ENCODE measurements at regions not wholly inside any gene's neighbourhood (a gene's known extent, or its start where the extent isn't known, plus 50 kb on each side); places are given as distances from the start of the nearest gene placed in this dataset.
A peak's percentile ranks its signal among the peaks of the same experiment; 100 is the strongest.

DNA sequence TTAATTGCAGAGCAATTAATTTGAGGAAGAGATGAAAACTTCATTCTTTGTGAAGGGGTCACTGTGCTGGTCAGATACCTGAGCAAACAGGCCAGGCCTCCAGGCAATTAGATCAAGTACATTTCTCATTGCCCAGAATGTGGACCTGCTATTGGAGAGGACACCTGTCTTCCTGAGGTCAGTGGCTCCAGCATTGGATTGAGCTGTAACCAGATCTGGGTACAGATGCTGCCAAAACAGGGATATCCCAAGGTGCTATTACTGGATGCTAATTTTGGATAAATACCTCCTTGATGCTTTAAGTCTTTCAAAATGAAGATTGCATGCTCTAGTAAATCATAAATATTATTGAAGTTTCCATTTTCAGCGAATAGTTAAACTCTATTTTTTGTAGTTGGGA, 131.5 kb downstream of the FAM161A start:
- no peak for DNase-seq (ENCODE audit: low spot score)

GRCh38 chr2:61721382-61721781, 132.5 kb downstream of the FAM161A start:
- DNase-seq (ENCODE audit: low spot score), result no peak

DNA sequence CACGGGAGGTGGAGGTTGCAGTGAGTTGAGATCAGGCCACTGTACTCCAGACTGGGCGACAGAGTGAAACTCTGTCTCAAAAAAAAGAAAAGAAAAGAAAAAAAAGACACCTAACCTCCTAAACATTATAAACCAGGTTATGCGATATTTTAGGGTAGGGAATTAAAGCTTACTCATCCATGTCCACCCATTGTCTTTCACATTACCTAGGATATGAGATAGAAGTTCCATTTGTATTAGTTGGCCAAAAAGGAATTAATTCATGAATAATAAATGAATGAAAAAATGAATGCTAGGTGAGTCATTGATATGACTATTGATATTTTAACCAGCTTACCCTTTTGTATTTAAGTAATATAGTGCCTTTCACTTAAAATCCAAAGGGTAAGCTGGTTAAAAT, 132.9 kb downstream of the FAM161A start:
- DNase-seq (ENCODE audit: low spot score), result no peak

- DNase-seq (ENCODE audit: low spot score), result no peak
Observed at GRCh38 chr2:61718965-61719364, 134.9 kb downstream of the FAM161A start.

GRCh38 chr2:61715506-61715905, 138.4 kb downstream of the FAM161A start:
- no peak for DNase-seq (ENCODE audit: low spot score)

GRCh38 chr2:61714210-61714609, 139.7 kb downstream of the FAM161A start:
- DNase-seq (ENCODE audit: low spot score), result no peak

DNA sequence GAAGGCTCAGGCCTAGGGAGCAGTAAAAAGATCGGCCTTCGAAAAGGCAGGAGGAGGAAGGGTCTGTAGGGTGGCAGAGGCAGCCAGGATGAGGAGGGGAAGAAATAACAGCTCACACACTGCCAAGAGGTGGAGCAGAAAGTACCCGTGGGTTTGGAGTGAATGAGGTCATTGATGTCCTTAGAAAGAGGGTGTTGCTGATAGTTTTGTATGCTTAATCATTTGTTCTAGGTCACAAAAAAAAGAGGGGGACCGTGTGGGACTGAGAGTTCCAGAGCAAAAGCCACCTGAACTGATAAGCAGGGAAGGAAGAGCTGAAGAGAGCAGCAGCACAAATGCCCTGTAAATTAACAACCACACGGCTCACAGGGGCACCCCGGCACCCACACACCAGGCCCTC, 140.4 kb downstream of the FAM161A start:
- no peak for DNase-seq (ENCODE audit: low spot score)

DNA sequence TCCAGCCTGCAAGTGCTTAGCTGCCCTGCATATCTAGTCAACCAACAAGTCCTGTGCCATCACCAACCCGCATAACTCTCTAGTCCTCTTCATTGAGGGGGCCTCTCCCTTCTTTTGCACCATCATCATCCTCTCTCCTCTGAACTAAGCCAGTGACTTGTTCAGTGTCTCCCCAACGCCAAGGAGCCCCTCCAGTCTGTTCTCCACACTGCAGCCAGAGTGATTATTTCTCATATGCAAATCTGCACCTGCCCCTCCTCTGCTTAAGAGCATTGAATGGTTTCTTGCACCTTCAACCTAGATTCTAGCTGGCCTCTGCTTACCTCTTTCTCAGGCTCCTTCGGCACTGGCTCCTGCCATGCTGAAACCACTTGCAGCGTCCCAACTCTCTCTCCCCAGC, 141.8 kb downstream of the FAM161A start:
- DNase-seq (ENCODE audit: low spot score), result no peak

DNA sequence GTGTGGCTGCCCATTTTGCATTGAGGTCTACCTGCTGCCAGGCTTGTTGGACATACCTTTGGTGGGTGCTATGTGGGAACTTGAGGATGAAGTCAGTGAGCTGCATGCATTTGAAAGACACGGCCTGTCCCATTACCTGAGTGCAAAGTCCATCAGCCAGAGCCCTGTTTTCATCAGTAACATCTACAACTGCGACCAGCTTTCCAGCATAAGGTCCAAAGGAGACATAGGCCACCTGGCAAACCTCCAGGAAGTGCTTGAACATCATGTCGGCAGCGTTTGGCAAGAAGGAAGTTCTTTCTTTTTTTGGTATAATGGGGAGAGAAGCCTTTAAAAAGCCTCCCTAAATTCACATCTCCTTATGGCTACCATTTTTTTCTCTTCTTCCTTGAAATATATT, 143.1 kb downstream of the FAM161A start:
- no peak for DNase-seq (ENCODE audit: low spot score)

GRCh38 chr2:61707984-61708852, 145.6 kb downstream of the FAM161A start:
- peak; percentile 60 for DNase-seq (ENCODE audit: low spot score)

DNA sequence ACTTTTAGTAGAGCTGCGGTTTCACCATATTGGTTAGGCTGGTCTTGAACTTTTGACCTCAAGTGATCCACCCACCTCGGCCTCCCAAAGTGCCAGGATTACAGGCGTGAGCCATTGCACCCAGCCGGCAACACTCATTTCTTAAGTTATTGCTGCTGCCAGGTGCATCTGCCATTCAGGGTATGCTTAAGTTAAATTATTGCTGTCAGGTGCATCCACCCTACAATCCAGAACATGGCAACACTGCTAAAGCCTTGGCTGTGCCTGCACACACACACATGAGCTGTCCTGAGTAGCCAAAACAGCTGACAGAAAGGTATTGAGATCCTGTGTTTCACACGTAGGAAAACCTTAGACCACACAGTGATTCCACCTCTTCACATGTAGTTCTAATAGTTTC, 148.2 kb downstream of the FAM161A start:
- no peak for DNase-seq (ENCODE audit: low spot score)

- DNase-seq (ENCODE audit: low spot score), result no peak
Observed at GRCh38 chr2:61704364-61704763, 149.5 kb downstream of the FAM161A start.

GRCh38 chr2:61702088-61702467, 151.8 kb downstream of the FAM161A start:
- no peak for DNase-seq (ENCODE audit: low spot score)

GRCh38 chr2:61700464-61700863, 153.4 kb downstream of the FAM161A start:
- DNase-seq (ENCODE audit: low spot score), result no peak

DNA sequence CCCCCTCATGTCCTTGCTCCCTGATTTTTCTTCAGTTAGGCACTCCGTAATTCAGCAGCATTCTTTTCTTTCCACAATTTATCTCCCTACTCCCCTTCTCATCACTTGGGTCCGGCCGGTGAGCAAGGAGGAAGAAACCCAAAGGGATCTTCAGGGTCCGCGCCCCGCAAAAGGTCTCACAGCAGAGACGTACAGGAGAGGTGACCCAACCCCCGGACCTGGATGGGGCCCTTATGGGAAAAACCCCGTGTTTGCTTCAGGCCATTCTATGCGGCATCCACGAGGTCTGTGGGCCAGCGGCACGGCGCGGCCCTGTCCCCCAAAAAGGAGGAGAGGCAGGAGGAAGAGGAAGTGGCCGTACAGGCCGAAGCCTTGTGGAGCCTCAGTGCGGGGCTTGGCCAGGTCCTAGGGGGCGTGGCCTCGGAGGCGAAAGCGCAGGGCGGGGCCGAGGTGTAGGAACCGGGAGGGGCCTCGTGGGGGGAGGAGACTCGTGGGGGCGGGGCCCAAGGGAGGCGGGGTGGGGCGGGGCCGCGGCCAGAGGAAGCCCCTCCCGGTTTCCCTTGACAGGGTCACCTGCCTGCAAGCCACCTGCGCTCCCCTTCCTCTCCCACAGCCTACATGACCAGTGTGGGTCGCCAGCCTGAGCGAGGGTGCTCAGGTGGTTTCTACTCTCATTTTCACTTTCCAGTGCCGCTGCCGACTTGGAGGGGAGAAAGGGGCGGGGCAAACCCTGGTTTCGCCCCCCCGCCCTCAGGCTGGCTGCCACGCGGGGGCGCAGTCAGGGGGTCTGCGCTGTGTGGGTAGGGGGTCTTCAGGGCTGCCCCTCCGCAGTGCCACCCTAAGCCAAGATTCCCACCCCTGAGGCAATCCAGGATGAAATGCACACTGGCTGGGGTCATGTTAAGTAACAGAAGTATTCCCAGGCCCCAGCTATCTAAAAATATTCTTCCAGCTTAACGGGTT, 156.4 kb upstream of the XPO1 start:
- peak; percentile 87 for DNase-seq (ENCODE audit: low spot score)

DNA sequence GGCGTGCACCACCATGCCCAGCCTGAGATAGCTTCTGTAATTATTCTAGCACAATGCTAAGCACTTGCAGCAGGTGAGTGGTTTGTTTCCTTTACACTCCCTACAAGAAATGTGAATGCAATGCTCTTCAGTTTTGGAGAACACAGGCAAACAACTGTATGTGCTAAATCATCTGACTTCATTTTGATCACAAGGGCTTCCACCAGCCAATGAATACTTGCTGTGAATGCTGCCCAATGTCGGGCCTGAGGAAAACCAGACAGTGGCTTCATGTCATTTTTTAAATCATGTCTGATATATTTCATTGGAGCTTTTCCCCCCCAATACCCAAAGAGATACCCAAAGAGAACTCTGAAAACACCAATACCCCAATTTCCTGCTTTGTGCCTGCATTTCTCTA, 155.6 kb upstream of the XPO1 start:
- DNase-seq (ENCODE audit: low spot score), result no peak

DNA sequence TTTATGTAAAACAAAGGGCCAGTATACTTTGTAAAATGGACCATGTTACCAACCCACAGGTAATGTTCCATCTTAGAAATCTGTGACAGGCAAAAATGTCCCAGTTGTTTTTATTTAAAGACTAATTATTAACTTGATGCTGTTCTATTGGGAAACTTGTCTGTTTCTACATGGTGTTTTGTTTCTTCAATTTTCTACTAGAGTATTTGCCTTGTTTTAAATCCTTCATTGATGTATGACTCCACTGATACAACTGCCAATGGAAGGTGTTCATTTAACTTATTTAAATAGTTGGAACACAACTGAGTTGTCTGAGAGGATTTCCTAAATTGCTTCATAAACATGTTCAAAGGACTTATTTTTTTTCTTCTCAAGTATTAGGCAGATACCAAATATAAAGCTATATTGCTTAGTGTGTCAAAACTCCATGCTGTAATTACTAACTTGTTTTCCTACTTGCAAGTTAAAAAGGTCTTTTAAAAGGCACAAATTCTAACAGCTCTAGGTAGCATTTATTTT, 152.0 kb upstream of the XPO1 start:
- DNase-seq (ENCODE audit: low spot score), result no peak

GRCh38 chr2:61689568-61689967, 151.4 kb upstream of the XPO1 start:
- DNase-seq (ENCODE audit: low spot score), result no peak

- DNase-seq (ENCODE audit: low spot score), result no peak
Observed at GRCh38 chr2:61688369-61689334, 150.5 kb upstream of the XPO1 start.

DNA sequence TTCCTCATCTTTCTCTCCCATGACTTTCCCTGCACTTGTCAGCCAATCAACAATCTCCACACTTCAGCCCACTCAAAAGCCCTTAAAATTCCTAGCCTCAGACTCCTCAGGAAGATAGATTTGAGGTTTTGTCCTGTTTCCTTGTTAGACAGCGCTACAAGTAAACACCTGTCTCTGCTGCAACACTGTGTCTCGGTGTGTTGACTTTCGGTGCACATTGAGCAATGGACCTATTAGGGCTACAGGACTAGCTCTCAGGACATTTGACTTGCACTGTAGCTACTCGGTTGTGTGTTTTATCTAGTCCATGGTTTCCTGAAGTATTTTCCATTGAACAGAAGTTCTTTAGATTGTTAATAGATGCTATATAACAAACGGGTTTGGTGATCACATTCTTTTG, 140.9 kb upstream of the XPO1 start:
- no peak for DNase-seq (ENCODE audit: low spot score)

DNA sequence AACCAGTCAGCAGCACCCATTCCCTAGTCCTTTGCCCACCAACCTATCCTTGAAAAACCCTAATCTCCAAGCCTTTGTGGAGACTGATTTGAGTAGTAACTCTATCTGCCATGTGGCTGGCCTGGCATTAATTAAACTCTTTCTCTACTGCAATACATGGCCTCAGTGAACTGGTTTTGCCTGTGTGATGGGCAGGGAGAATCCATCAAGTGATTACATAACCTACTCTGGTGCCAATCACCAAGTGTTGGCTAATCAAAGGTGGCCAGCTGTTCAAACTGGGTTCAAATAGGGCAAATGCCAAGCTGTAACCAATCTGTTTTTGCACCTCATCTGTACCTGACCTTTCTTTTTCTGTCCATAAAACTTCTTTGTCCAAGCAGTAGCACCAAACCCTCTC, 139.8 kb upstream of the XPO1 start:
- DNase-seq (ENCODE audit: low spot score), result no peak

DNA sequence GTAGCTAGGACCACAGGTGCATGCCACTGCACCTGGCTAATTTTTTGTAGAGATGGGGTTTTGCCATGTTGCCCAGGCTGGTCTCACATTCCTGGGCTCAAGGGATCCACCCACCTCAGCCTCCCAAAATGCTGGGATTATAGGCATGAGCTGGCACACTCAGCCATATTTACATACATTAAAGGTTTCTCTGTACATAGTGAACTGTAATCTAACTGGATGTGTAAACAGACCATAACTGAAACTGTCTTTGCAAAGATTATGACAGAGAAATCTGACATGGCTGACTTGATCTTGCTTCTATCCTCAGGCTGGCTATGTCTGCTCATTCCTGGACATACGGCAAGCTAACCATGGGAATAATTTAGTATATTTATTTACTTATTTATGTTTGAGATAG, 139.2 kb upstream of the XPO1 start:
- DNase-seq (ENCODE audit: low spot score), result no peak

All from SW480 (cell line).